HG03103 (cell line): ENCODE measurements at regions not wholly inside any gene's neighbourhood (a gene's known extent, or its start where the extent isn't known, plus 50 kb on each side); places are given as distances from the start of the nearest gene placed in this dataset.
"Not testable (repeated sequence)": the region's sequence is repeated elsewhere in the genome, so short reads cannot be mapped to it uniquely, and the experiment has no call there.

ENCODE experiments used
- ATAC-seq: cut with Tn5 transposase; IDR thresholded peaks from one replicate; pipeline ENCODE4 v1.9.1; 2021; ENCODE audit warnings: low read depth; ENCODE audit not compliant: unreplicated experiment

- not testable (repeated sequence) for ATAC-seq
Observed at GRCh38 chr15:21357056-21357455, 83.2 kb downstream of the POTEB3 start.

DNA sequence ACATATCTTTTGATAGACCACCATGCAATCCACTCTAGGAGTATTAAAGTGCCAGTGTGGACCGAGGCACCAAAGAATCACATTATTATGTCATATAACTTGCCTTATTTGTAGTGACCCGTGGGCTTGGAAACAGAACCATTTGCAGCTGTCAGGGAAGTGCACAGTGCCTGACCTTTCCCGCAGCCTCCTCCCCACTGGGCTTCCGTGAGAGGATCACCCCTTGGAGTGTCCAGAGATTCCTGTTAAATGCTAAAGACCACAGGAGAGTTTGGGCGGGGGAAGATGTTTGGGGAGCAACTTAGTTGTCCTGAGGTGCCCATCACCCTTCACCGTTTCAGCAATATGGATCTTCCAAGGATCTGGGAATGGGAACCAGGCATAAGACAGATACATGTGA lies 84.4 kb downstream of the POTEB3 start:
- ATAC-seq, result not testable (repeated sequence)

GRCh38 chr15:21354597-21354996 lies 85.7 kb downstream of the POTEB3 start:
- ATAC-seq, result not testable (repeated sequence)

GRCh38 chr15:21352670-21353318 lies 87.5 kb downstream of the POTEB3 start:
- not testable (repeated sequence) for ATAC-seq

GRCh38 chr15:21344960-21345359 lies 95.3 kb downstream of the POTEB3 start:
- not testable (repeated sequence) for ATAC-seq

GRCh38 chr15:21344500-21344899 lies 95.8 kb downstream of the POTEB3 start:
- not testable (repeated sequence) for ATAC-seq

DNA sequence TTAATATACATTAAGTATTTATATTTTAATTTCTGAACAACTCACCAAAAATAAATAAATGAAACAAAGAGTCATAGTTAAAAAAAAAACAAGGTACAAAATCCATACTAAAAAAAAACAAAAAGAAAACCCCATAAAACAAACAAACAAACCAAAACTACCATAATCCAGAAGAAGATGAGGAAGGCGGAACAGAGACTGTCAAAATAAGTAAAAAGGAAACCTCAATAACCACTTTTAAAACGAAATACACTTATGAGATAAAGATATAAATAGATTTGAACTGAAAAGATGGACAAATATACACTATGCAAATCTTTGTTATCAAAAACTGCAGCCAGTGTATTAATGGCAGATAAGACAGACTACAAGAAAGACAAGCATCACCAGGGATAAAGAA lies 103.3 kb downstream of the POTEB3 start:
- ATAC-seq, result not testable (repeated sequence)

- ATAC-seq, result peak; percentile 61
Observed at GRCh38 chr15:21324720-21325460, 115.4 kb downstream of the POTEB3 start.

- not testable (repeated sequence) for ATAC-seq
Observed at GRCh38 chr15:21284353-21284752, 155.9 kb downstream of the POTEB3 start.

DNA sequence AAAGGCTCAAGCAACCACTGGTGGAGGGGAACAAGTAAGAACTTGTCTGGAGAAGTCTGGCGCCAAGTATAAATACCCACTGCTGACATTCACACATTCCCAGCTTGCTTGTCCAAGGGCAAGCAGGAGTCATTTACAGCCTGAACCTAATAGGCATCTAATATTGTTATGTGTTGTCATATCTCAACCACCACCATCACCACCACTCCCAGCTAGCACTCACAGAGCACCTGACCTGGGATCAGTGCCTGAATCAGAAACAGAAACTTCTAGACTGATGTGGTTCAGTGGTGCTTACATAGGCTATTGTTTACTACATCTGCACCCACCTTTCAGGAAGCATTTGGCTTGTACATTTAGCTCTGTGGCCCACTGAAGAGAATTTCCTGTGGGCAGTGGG lies 157.1 kb downstream of the POTEB3 start:
- peak; percentile 96 for ATAC-seq

DNA sequence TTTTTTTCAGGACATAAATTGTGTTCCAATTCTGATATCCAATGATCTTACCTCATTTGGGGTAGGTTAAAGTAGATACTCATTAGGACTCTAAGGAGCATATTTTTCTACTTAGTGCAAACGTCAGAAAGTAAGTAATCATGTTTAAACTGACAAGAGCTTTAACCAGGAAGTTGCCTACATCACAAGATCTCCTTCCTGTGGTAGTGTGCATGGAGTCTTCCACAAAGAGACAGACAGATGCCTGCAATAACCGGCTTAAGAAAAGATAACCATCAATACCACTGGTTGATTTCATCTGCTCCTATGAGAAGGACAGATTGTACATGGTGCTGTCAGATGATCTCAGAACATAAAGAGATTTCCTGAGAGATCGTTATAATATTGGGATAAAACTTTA lies 160.0 kb downstream of the POTEB3 start:
- ATAC-seq, result not testable (repeated sequence)

- peak; percentile 61 for ATAC-seq
Observed at GRCh38 chr15:21272176-21272982, 167.9 kb downstream of the POTEB3 start.

DNA sequence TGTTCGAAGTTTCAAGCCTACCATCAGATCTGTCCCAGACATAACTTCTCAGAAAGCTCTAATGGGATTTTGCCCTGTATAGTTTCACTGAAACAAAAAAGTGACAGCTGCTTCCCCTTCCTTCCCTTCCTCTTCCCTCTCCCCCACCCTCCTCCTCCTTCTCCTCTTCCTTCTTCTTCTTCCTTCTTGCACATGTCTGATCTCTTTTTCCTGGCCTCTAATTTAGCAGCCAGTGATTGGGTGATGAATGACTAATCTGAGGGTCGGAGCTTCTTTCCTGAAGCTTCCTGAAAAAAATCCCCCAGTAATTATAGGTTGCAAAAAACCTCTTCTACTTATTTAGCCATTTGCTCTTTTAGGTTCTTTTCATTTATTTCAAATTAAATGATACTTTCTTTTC lies 168.7 kb downstream of the POTEB3 start:
- no peak for ATAC-seq

GRCh38 chr15:21270474-21270873 lies 169.8 kb downstream of the POTEB3 start:
- no peak for ATAC-seq

DNA sequence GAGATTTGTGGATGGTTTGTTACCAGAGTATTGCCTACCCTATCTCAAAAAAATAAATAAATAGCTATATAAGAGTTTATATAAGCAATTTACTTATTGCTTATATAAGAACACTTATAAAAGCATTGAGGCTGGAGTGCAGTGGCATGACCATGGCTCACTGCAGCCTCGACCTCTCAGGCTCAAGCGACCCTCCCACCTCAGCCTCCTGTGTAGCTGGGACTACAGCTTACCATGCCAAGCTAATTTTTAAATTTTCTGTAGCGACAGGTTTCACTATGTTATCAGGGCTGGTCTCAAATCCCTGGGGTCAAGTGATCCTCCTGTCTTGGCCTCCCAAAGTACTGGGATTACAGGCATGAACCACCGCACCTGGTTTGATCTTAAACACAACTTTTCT lies 170.6 kb downstream of the POTEB3 start:
- not testable (repeated sequence) for ATAC-seq

DNA sequence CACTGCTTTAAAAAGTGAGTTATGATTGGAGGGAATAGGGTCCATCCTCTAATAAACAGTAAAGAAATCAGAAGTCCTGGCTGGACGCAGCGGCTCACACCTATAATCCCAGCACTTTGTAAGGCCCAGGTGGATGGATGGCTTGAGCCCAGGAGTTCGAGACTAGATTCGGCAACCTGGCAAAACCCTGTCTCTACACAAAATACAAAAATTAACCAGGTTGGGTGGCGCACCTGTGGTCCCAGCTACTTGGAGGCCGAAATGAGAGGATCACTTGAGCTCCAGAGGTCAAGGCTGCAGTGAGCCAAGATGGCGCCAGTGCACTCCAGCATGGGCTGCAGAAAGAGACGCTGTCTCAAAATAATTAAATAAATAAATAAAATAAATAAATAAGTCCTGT lies 171.2 kb downstream of the POTEB3 start:
- no peak for ATAC-seq

- no peak for ATAC-seq
Observed at GRCh38 chr15:21268436-21268940, 171.8 kb downstream of the POTEB3 start.

DNA sequence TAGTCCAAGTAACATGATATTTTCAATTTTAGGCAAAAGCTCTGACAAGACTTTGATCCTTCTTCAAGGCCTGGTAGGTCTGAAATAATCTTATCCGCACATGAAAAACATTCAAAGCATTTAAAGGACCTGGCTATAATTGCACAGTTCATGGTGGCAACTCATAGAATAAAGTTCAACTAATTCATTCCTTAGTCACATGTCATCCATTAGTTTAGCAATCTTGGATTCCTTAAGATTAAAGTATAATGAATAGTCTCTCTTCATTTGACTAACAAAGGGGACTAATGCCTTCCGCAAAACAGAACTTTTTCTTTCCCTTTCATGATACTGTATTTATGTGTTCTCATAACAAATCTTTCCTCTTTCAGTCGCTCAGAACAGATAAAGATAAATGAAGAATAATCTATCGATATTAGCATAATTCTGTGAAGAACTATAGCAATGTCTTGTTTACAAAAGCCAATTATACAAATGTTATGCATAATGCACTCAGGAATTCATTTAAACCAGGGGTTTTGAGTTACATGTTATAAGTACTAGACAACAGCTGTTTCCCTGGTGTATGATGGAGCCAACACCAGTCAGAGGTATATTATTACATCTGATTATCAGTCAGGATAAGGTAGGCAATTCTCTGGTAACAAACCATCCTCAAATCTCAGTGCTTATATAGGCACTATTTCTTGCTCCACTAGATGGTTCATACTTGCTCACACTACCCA lies 172.5 kb downstream of the POTEB3 start:
- ATAC-seq, result no peak

- ATAC-seq, result no peak
Observed at GRCh38 chr15:21267226-21267625, 173.1 kb downstream of the POTEB3 start.

- not testable (repeated sequence) for ATAC-seq
Observed at GRCh38 chr15:21265628-21266027, 174.7 kb downstream of the POTEB3 start.
